Mesendoderm (in vitro differentiated cells): ENCODE measurements at regions not wholly inside any gene's neighbourhood (a gene's known extent, or its start where the extent isn't known, plus 50 kb on each side); places are given as distances from the start of the nearest gene placed in this dataset.

ENCODE experiments used
- DNase-seq: peaks from one replicate; pipeline ENCODE4 v3.0.0; 2013
- H2AK5ac ChIP-seq: 2 replicates; pipeline ENCODE4 v1.6.1; 2013; ENCODE audit warnings: low read length, inconsistent platforms
- H2BK120ac ChIP-seq: 2 replicates; pipeline ENCODE4 v1.6.1; 2013; ENCODE audit warnings: low read depth, mild to moderate bottlenecking, low read length, moderate library complexity, mixed read lengths
- H2BK15ac ChIP-seq: replicated peaks from 2 replicates; pipeline ENCODE4 v1.6.1; 2013; ENCODE audit warnings: low read depth, mild to moderate bottlenecking, moderate library complexity
- H2BK5ac ChIP-seq: 2 replicates; pipeline ENCODE4 v1.6.1; 2013; ENCODE audit warnings: low read length, inconsistent platforms
- H3K18ac ChIP-seq: 2 replicates; pipeline ENCODE4 v1.6.1; 2013; ENCODE audit warnings: mild to moderate bottlenecking, low read length, mixed read lengths
- H3K23ac ChIP-seq: one replicate; pipeline ENCODE4 v1.6.1; 2013; ENCODE audit warnings: low read length
- H3K27ac ChIP-seq: 2 replicates; pipeline ENCODE4 v1.5.1; 2013; ENCODE audit warnings: low read depth, mild to moderate bottlenecking, inconsistent platforms, low read length, moderate library complexity
- H3K27me3 ChIP-seq: 2 replicates; pipeline ENCODE4 v1.6.1; 2013; ENCODE audit warnings: low read length, control low read depth, mild to moderate bottlenecking, inconsistent platforms; ENCODE audit not compliant: insufficient read depth, poor library complexity
- H3K36me3 ChIP-seq: 2 replicates; pipeline ENCODE4 v1.6.1; 2013; ENCODE audit warnings: low read length, inconsistent platforms; ENCODE audit not compliant: control insufficient read depth, insufficient read depth
- H3K4ac ChIP-seq: one replicate; pipeline ENCODE4 v1.6.1; 2013; ENCODE audit warnings: low read depth, mild to moderate bottlenecking, low read length, moderate library complexity
- H3K4me1 ChIP-seq: 2 replicates; pipeline ENCODE4 v1.6.1; 2013; ENCODE audit warnings: low read depth, low read length, inconsistent platforms; ENCODE audit not compliant: control insufficient read depth
- H3K4me2 ChIP-seq: 2 replicates; pipeline ENCODE4 v1.6.1; 2013; ENCODE audit warnings: low read length
- H3K4me3 ChIP-seq: 2 replicates; pipeline ENCODE4 v1.5.1; 2013; ENCODE audit warnings: mild to moderate bottlenecking, low read length
- H3K56ac ChIP-seq: one replicate; pipeline ENCODE4 v1.6.1; 2013; ENCODE audit warnings: low read length
- H3K79me1 ChIP-seq: 2 replicates; pipeline ENCODE4 v1.6.1; 2013; ENCODE audit warnings: low read length, inconsistent platforms
- H3K79me2 ChIP-seq: 2 replicates; pipeline ENCODE4 v1.6.1; 2013; ENCODE audit warnings: mild to moderate bottlenecking, low read length; ENCODE audit not compliant: control insufficient read depth, insufficient read depth
- H3K9ac ChIP-seq: 2 replicates; pipeline ENCODE4 v1.6.1; 2013; ENCODE audit warnings: low read length, inconsistent platforms
- H4K5ac ChIP-seq: one replicate; pipeline ENCODE4 v1.6.1; 2013; ENCODE audit warnings: low read length
- H4K8ac ChIP-seq: one replicate; pipeline ENCODE4 v1.6.1; 2013; ENCODE audit warnings: low read depth, mild to moderate bottlenecking, control low read depth, low read length, moderate library complexity
- WGBS: extraction: QIAGEN DNeasy Blood & Tissue Kit; methylation state at CpG from one replicate; pipeline ENCODE4 v1.1.7; 2013; ENCODE audit warnings: low lambda C conversion rate, missing lambda C conversion rate; ENCODE audit not compliant: insufficient coverage; ENCODE audit errors: extremely low coverage; 5-methylcytosine and 5-hydroxymethylcytosine counted together

DNA sequence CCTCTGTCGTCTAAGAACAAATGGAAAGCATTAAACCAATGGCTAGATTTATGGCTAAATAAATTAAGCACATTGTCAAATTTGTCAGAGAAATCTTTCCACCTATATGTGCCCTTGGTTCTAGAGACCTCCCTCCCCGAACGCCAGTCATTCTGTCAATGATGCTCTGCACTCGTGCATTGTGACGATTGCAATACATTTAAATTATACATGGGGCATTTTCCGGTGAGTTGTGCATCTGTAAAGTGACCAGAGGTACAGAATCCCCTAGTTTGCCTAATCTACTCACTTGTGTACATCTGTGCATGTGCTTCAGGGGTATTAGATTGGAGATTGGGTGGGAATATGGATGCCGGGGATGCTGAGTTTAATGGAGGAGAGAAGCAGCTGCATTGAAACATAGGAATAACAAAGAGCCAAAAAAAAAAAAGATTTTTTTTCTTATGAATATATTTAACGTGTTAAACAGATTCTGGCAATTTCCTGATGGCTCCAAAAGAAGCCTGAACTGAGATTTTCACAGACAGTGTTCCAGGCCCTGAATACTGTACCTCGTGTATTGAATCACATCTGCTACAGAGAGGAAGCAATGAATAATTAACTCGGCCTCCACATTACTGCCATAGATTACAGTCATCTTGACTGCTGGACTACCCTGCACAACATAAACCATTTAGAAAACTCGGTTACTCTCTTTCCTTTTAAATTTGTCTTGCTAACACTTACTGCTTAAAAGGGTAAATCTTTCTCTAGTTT lies 149.0 kb upstream of the C1orf87 start:
- no peak overlapping the region for H4K8ac ChIP-seq
- H3K56ac ChIP-seq, result no peak overlapping the region
- H3K18ac ChIP-seq, result no peak overlapping the region
- no peak overlapping the region for H2BK5ac ChIP-seq
- no CpG with 5 or more reads among the region's 11 CpGs for WGBS
- H3K23ac ChIP-seq, result no peak overlapping the region
- H2AK5ac ChIP-seq, result no peak overlapping the region
- no peak overlapping the region for H3K4me2 ChIP-seq
- no peak overlapping the region for H4K5ac ChIP-seq
- no peak for DNase-seq
- H3K27ac ChIP-seq, result no peak overlapping the region
- no peaks in the 10 kb centered on the region for H3K79me2 ChIP-seq
- H2BK120ac ChIP-seq, result no peak overlapping the region
- H2BK15ac ChIP-seq, result no peak overlapping the region
- no peak overlapping the region for H3K4me3 ChIP-seq
- no peaks in the 10 kb centered on the region for H3K4me1 ChIP-seq
- no peaks in the 10 kb centered on the region for H3K27me3 ChIP-seq
- no peaks in the 10 kb centered on the region for H3K36me3 ChIP-seq
- no peaks in the 10 kb centered on the region for H3K79me1 ChIP-seq
- H3K4ac ChIP-seq, result no peak overlapping the region
- no peak overlapping the region for H3K9ac ChIP-seq

DNA sequence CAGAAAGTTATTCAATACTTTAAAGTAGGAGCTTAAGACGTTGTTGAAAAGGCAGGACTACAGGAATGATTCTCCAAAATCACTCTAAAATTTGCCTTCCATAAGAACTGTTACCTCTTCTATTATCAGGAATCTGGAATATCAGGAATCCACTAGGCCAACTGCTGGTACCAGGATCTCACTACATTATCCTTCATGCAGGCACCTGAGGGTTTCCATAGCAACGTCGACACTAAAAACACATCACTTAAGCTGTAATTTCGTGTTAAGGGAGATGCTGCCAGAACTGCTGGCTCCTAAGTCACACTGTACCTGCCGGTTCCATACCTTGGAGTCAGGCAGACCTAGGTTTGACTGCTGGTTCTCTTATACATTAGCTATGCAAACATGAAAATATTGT lies 139.7 kb upstream of the C1orf87 start:
- peak; percentile 21 for DNase-seq
- Histone ChIP-seq H3K4me1 (no peaks in the 10 kb centered on the region), H3K79me1 (no peaks in the 10 kb centered on the region), H3K23ac (no peak overlapping the region), H4K5ac (no peak overlapping the region), H3K4ac (no peak overlapping the region), H3K9ac (no peak overlapping the region), H3K27ac (no peak overlapping the region), H3K27me3 (no peaks in the 10 kb centered on the region), H2AK5ac (no peak overlapping the region), H3K36me3 (no peaks in the 10 kb centered on the region), H2BK5ac (no peak overlapping the region), H3K4me2 (no peak overlapping the region), H4K8ac (no peak overlapping the region), H3K4me3 (no peak overlapping the region), H2BK15ac (no peak overlapping the region), H3K56ac (no peak overlapping the region), H3K18ac (no peak overlapping the region), H3K79me2 (no peaks in the 10 kb centered on the region), H2BK120ac (no peak overlapping the region)
- whole genome bisulfite sequencing, result no CpG with 5 or more reads among the region's 5 CpGs

DNA sequence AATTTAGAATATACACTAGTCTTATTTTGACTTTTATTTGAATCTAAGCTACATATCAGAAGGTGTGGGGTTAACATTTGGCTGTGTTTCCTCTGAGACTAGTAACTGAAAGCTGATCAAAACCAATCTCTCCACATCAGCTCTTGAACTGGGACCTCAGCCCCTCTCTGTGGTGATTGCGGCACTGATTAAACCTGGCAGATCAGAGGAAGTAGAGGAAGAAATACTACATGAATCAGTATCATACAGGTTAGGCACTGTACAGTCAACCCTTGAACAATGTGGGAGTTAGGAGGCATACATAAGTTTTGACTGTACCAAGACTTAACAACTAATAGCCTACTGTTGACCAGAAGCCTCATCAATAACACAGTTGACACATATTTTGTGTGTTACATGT lies 122.5 kb upstream of the C1orf87 start:
- H4K8ac ChIP-seq, result no peak overlapping the region
- DNase-seq, result no peak
- H3K27me3 ChIP-seq, result no peaks in the 10 kb centered on the region
- H3K4me1 ChIP-seq, result no peaks in the 10 kb centered on the region
- H3K56ac ChIP-seq, result no peak overlapping the region
- H3K27ac ChIP-seq, result no peak overlapping the region
- no peak overlapping the region for H3K18ac ChIP-seq
- H3K36me3 ChIP-seq, result no peaks in the 10 kb centered on the region
- no peak overlapping the region for H4K5ac ChIP-seq
- no peaks in the 10 kb centered on the region for H3K79me2 ChIP-seq
- H2AK5ac ChIP-seq, result no peak overlapping the region
- no peaks in the 10 kb centered on the region for H3K79me1 ChIP-seq
- H2BK15ac ChIP-seq, result no peak overlapping the region
- no peak overlapping the region for H3K4ac ChIP-seq
- H3K4me3 ChIP-seq, result no peak overlapping the region
- no peak overlapping the region for H3K4me2 ChIP-seq
- no peak overlapping the region for H3K9ac ChIP-seq
- no peak overlapping the region for H3K23ac ChIP-seq
- no peak overlapping the region for H2BK120ac ChIP-seq
- no CpG with 5 or more reads among the region's 1 CpG for WGBS
- no peak overlapping the region for H2BK5ac ChIP-seq

DNA sequence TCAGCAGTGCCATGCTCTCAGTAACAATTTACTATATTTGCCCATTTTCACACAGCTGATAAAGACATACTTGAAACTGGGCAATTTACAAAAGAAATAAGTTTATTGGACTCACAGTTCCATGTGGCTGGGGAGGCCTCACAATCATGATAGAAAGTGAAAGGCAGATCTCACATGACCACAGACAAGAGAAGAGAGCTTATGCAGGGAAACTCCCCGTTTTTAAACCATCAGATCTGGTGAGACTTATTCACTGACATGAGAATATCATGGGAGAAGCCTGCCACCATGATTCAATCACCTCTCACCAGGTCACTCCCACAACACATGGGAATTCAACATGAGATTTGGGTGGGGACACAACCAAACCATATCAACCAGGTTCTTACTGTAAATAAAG lies 112.1 kb upstream of the C1orf87 start:
- H2BK5ac ChIP-seq, result no peak overlapping the region
- no peak overlapping the region for H2BK120ac ChIP-seq
- H4K8ac ChIP-seq, result no peak overlapping the region
- H3K4me1 ChIP-seq, result no peaks in the 10 kb centered on the region
- H2BK15ac ChIP-seq, result no peak overlapping the region
- H4K5ac ChIP-seq, result no peak overlapping the region
- no peak overlapping the region for H3K4me2 ChIP-seq
- H3K36me3 ChIP-seq, result no peaks in the 10 kb centered on the region
- no peak overlapping the region for H3K27ac ChIP-seq
- H3K79me2 ChIP-seq, result no peaks in the 10 kb centered on the region
- H2AK5ac ChIP-seq, result no peak overlapping the region
- H3K4ac ChIP-seq, result no peak overlapping the region
- no peaks in the 10 kb centered on the region for H3K27me3 ChIP-seq
- no peak overlapping the region for H3K23ac ChIP-seq
- DNase-seq, result no peak
- no peak overlapping the region for H3K9ac ChIP-seq
- WGBS, result no CpG with 5 or more reads among the region's 1 CpG
- no peak overlapping the region for H3K18ac ChIP-seq
- H3K4me3 ChIP-seq, result no peak overlapping the region
- H3K79me1 ChIP-seq, result no peaks in the 10 kb centered on the region
- no peak overlapping the region for H3K56ac ChIP-seq

DNA sequence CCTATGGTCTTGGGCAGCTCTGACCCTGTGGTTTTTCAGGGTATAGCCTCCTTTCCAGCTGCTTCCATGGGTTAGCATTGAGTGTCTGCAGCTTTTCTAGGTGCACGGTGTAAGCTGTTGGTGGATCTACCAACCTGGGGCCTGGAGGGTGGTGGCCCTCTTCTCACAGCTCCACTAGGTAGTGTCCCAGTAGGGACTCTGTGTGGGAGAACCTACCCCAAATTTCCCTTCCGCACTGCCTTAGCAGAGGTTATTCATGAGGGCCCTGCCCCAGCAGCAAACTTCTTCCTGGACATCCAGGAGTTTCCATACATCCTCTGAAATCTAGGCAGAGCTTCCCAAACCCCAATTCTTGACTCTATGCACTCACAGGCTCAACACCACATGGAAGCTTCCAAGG lies 111.0 kb upstream of the C1orf87 start:
- H2AK5ac ChIP-seq, result no peak overlapping the region

More for the DNA sequence above, 111.0 kb upstream of the C1orf87 start:
- Histone ChIP-seq H4K8ac (no peak overlapping the region), H3K79me1 (no peaks in the 10 kb centered on the region), H3K4ac (no peak overlapping the region), H2BK120ac (no peak overlapping the region), H3K4me1 (no peaks in the 10 kb centered on the region), H3K27ac (no peak overlapping the region), H2BK5ac (no peak overlapping the region), H3K27me3 (no peaks in the 10 kb centered on the region), H3K56ac (no peak overlapping the region), H3K18ac (no peak overlapping the region), H3K23ac (no peak overlapping the region), H4K5ac (no peak overlapping the region), H3K9ac (no peak overlapping the region), H3K36me3 (no peaks in the 10 kb centered on the region), H2BK15ac (no peak overlapping the region), H3K79me2 (no peaks in the 10 kb centered on the region), H3K4me2 (no peak overlapping the region), H3K4me3 (no peak overlapping the region)
- WGBS, result no CpG with 5 or more reads among the region's 2 CpGs
- no peak for DNase-seq
